Subcutaneous abdominal adipose tissue (tissue), 5 donors: ENCODE measurements at regions not wholly inside any gene's neighbourhood (a gene's known extent, or its start where the extent isn't known, plus 50 kb on each side); places are given as distances from the start of the nearest gene placed in this dataset.

Experiments used
- H3K27ac ChIP-seq: one replicate; pipeline ENCODE4 v1.7.0; 2013; ENCODE audit warnings: low read depth, mild to moderate bottlenecking, inconsistent platforms, low read length, moderate library complexity
- H3K27me3 ChIP-seq, 5 donors: one replicate each; pipeline ENCODE4 v1.7.0; 2013; ENCODE audit warnings: low read length in 5 of 5, inconsistent platforms in 1 of 5; ENCODE audit not compliant: control insufficient read depth in 5 of 5, insufficient read depth in 4 of 5
- H3K36me3 ChIP-seq, 5 donors: one replicate each; pipeline ENCODE4 v1.7.0; 2013; ENCODE audit warnings: low read length in 5 of 5; ENCODE audit not compliant: control insufficient read depth in 5 of 5, insufficient read depth in 5 of 5
- H3K4me1 ChIP-seq, 5 donors: one replicate each; pipeline ENCODE4 v1.7.0; 2013; ENCODE audit warnings: low read length in 5 of 5, mild to moderate bottlenecking in 3 of 5, moderate library complexity in 1 of 5; ENCODE audit not compliant: control insufficient read depth in 5 of 5, insufficient read depth in 5 of 5
- H3K4me3 ChIP-seq, 5 donors: one replicate each; pipeline ENCODE4 v1.7.0; 2013; ENCODE audit warnings: low read length in 5 of 5, low read depth in 1 of 5
- H3K9ac ChIP-seq, 5 donors: one replicate each; pipeline ENCODE4 v1.7.0; 2013; ENCODE audit warnings: low read length in 5 of 5, mild to moderate bottlenecking in 4 of 5, moderate library complexity in 3 of 5
- H3K9me3 ChIP-seq, 5 donors: one replicate each; pipeline ENCODE4 v1.7.0; 2013; ENCODE audit warnings: low read length in 5 of 5; ENCODE audit not compliant: control insufficient read depth in 5 of 5
- donor health status: healthy.
- donor health status: healthy.
- donor health status: healthy.
- donor health status: healthy.
- donor health status: healthy.

GRCh38 chr5:82855893-82856550 is 221.2 kb downstream of the TMEM167A start:
- no peaks in the 10 kb centered on the region for H3K9me3 ChIP-seq
- H3K27me3 ChIP-seq: no peaks in the 10 kb centered on the region
- H3K4me3 ChIP-seq: no peak overlapping the region
- H3K27ac ChIP-seq: no peak overlapping the region
- no peak overlapping the region for H3K9ac ChIP-seq
- H3K4me1 ChIP-seq: peaks cover 0 to 2% (median 0%) of the 10 kb centered on the region in 5 donors
- no peaks in the 10 kb centered on the region for H3K36me3 ChIP-seq

DNA sequence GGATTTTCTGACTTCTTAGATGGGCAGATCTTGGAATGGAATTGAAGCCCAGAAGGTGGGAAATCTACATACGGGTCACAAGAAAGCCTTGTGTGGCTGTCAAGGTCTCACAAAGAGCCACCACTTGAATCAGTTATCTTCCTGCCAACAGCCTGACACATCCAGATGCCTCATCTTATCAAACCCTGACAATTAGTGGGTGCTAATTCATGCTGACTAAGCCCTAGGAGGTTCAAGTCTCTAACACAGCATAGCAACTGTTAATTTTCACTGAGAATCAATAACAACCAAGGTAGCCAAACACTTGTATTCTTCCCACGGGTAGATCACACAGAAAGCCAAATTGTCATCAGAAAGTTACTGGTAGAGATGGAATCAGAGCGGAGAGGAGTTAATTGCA is 222.2 kb downstream of the TMEM167A start:
- Histone ChIP-seq H3K4me3 (no peak overlapping the region), H3K36me3 (no peaks in the 10 kb centered on the region), H3K9ac (no peak overlapping the region), H3K4me1 (peaks cover 0 to 2% (median 0%) of the 10 kb centered on the region in 5 donors), H3K27ac (no peak overlapping the region), H3K27me3 (no peaks in the 10 kb centered on the region), H3K9me3 (no peaks in the 10 kb centered on the region)

- H3K36me3 ChIP-seq: no peaks in the 10 kb centered on the region
- H3K4me1 ChIP-seq: no peaks in the 10 kb centered on the region
- H3K9me3 ChIP-seq: no peaks in the 10 kb centered on the region
- no peak overlapping the region for H3K27ac ChIP-seq
- H3K9ac ChIP-seq: no peak overlapping the region
- no peak overlapping the region for H3K4me3 ChIP-seq
- no peaks in the 10 kb centered on the region for H3K27me3 ChIP-seq
Measured at GRCh38 chr5:82851471-82851870, 225.7 kb downstream of the TMEM167A start.

DNA sequence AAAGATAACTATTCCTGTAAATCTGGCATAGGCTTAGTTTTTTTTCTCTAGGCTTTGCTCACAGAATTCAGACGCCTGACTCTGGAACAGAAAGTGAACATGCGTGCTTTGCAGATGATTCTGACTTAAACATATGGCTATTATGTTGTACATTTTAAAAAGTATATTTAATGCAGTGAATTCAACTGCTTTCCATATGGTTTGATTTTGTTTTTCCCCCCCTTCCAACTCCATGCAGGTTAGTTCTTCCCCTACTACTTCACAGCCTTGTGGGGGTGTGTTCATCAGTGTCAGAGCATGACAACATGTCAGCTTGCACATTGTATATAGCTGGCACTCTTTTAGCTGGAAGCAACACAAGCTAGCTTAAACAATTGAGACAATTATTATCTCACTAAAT is 226.8 kb downstream of the TMEM167A start:
- Histone ChIP-seq H3K4me1 (no peaks in the 10 kb centered on the region), H3K27me3 (no peaks in the 10 kb centered on the region), H3K9ac (no peak overlapping the region), H3K4me3 (no peak overlapping the region), H3K36me3 (no peaks in the 10 kb centered on the region), H3K27ac (no peak overlapping the region), H3K9me3 (no peaks in the 10 kb centered on the region)

GRCh38 chr5:82849885-82850284 is 227.3 kb downstream of the TMEM167A start:
- H3K9ac ChIP-seq: no peak overlapping the region
- no peak overlapping the region for H3K4me3 ChIP-seq
- H3K36me3 ChIP-seq: no peaks in the 10 kb centered on the region
- no peaks in the 10 kb centered on the region for H3K27me3 ChIP-seq
- H3K9me3 ChIP-seq: no peaks in the 10 kb centered on the region
- no peak overlapping the region for H3K27ac ChIP-seq
- H3K4me1 ChIP-seq: no peaks in the 10 kb centered on the region

- no peaks in the 10 kb centered on the region for H3K36me3 ChIP-seq
- no peaks in the 10 kb centered on the region for H3K27me3 ChIP-seq
Measured at GRCh38 chr5:82847562-82847961, 229.6 kb downstream of the TMEM167A start.

DNA sequence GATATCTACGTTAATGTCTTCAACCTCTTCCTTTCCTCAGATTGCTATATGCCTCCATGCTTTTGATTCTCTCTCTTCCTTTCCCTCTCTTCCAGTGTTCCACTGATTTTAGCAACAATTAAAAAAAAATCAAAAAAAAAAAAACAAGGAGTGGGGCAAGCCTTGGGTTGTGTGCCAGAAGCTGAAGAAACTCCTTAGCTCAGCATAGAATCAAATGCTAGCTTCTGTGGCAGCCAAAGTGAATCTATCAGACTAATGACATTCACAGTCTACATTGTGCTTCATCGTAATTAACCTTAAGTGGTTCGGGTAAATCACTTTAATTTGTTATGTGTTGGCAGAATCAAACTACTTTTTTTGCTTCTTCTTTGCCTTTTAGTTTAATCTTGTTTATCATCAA is 237.3 kb downstream of the TMEM167A start:
- no peak overlapping the region for H3K4me3 ChIP-seq
- no peak overlapping the region for H3K9ac ChIP-seq
- H3K36me3 ChIP-seq: no peaks in the 10 kb centered on the region
- H3K9me3 ChIP-seq: peaks cover 0 to 10% (median 3%) of the 10 kb centered on the region in 5 donors
- H3K27ac ChIP-seq: no peak overlapping the region
- H3K4me1 ChIP-seq: no peaks in the 10 kb centered on the region
- no peaks in the 10 kb centered on the region for H3K27me3 ChIP-seq

More at GRCh38 chr5:82847562-82847961, 229.6 kb downstream of the TMEM167A start:
- Histone ChIP-seq H3K9ac (no peak overlapping the region), H3K4me3 (no peak overlapping the region), H3K4me1 (no peaks in the 10 kb centered on the region), H3K9me3 (no peaks in the 10 kb centered on the region), H3K27ac (no peak overlapping the region)

DNA sequence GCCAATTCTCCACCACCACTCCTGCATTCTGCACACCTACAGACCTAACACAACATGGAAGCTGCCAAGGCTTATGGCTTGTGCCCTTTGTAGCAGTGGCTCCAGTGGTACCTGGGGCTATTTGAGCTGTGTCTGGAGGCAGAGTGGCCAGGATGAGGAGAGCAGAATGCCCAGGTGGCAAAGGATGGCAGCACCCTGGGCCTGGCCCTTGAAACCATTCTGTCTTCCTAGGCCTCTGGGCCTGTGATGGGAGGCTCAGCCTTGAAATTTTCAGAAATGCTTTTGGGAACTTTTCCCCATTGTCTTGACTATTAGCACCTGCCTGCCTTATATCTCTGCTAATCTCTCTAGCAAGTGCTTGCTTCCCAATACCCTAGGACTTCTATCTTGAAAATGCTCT is 241.7 kb downstream of the TMEM167A start:
- H3K9ac ChIP-seq: no peak overlapping the region
- no peaks in the 10 kb centered on the region for H3K4me1 ChIP-seq
- no peak overlapping the region for H3K27ac ChIP-seq
- no peaks in the 10 kb centered on the region for H3K27me3 ChIP-seq
- H3K9me3 ChIP-seq: peaks cover 0 to 10% (median 3%) of the 10 kb centered on the region in 5 donors
- H3K4me3 ChIP-seq: no peak overlapping the region
- no peaks in the 10 kb centered on the region for H3K36me3 ChIP-seq

DNA sequence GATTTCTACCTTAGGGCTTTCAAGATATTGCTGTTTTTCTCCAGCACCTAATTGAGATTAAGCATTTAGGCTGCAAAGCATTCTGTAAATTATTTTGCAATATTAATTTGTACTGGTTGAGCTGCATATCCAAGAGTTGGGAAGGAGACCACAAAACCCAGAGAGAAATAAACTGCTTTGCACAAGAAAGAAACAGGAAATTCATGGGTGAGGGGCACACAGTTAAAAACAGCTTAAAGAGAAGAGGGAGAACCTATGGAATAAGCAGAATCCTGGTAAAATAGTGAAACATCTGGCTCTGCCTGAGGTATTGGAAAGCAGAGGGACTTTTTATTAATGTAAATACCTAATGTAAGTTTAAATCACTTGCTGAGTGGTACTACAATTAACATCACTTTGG is 243.0 kb downstream of the TMEM167A start:
- H3K27ac ChIP-seq: no peak overlapping the region
- peaks cover 0 to 10% (median 3%) of the 10 kb centered on the region in 5 donors for H3K9me3 ChIP-seq
- no peaks in the 10 kb centered on the region for H3K27me3 ChIP-seq
- no peaks in the 10 kb centered on the region for H3K4me1 ChIP-seq
- H3K36me3 ChIP-seq: no peaks in the 10 kb centered on the region
- no peak overlapping the region for H3K9ac ChIP-seq
- no peak overlapping the region for H3K4me3 ChIP-seq

DNA sequence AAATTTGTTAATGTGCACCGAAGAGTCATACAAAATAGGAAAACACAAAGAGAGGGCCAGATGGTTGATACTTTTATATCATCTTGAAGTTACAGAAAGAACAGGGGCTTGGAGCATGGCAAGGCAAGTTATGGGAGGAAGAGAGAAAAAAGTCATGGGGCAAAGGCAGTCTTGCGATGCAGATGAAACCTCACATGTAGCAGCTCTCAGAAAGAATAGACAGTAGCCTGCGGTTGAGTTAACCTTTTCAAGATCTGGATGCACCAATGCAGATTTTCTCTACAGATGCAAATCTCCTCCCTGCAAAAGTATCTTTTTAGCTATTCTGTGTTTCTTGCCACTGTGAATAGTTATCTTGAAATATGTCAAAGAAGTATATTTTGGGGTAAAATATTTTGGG is 243.9 kb downstream of the TMEM167A start:
- Histone ChIP-seq H3K4me3 (no peak overlapping the region), H3K9ac (no peak overlapping the region), H3K9me3 (peaks cover 0 to 10% (median 3%) of the 10 kb centered on the region in 5 donors), H3K27ac (no peak overlapping the region), H3K27me3 (no peaks in the 10 kb centered on the region), H3K4me1 (no peaks in the 10 kb centered on the region), H3K36me3 (no peaks in the 10 kb centered on the region)
